ENCODE measurements at regions not wholly inside any gene's neighbourhood (a gene's known extent, or its start where the extent isn't known, plus 50 kb on each side); places are given as distances from the start of the nearest gene placed in this dataset.
"Not testable (repeated sequence)": the region's sequence is repeated elsewhere in the genome, so short reads cannot be mapped to it uniquely, and the experiment has no call there.

GRCh38 chr7:68813551-68814080, 784.7 kb upstream of the AUTS2 start:
- DNase-seq, result no peak

- DNase-seq, result no peak
Observed at GRCh38 chr7:68816491-68816890, 781.8 kb upstream of the AUTS2 start.

- DNase-seq, result no peak
Observed at GRCh38 chr7:68820321-68820720, 778.0 kb upstream of the AUTS2 start.

DNA sequence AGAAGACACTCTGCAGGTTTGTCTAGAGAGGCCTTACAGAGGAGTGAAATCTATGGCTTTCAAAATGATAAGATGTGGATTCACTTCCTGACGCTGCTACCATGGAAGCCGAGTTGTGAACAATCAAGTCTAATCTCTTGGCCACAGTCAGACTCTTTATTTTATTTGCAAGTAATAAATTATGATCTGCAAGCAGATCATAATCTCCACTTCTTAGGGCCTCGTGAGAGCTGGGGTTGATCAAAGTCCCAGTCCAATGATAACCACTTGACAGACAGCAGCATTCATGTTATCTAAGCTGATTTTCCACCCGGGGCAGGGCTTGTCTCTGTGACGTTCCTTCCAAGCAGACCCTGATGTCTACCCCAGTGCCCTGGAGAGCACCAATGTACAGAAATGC, 776.4 kb upstream of the AUTS2 start:
- no peak for DNase-seq

DNA sequence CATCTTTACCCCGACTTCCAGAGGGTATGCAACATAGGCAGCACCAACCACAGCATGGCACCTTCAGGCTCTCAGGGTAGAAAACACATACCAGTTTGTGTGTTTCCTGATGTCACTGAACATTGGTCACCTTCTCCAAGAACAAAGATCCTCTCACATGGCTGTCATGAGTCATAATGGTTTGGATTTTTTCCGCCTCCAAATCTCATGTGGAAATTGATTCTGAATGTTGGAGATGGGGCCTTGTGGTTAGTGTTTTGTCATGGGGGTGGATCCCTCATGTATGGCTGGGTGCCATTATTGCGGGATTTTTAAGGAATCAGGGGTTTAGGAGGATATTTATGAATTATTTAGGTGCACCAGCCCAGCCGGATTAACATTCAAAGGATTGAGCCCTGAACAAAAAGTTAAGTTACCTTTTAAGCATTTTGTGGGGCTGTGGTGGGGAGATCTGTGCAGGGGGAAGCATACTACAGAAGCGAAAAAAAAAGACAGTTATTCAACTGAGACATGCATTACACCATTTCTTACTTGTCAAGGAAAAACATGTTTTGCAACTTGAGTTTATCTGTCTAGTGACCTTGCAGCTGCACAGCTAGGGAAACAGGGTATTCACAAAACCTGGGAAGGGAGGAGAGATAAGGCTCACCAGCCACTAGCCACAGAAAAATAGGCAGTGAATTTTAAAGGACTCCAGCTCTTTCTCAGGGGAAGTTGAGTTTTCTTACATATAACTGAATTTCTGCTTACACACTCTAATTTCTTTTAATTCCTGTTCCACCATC, 774.1 kb upstream of the AUTS2 start:
- no peak for DNase-seq

DNA sequence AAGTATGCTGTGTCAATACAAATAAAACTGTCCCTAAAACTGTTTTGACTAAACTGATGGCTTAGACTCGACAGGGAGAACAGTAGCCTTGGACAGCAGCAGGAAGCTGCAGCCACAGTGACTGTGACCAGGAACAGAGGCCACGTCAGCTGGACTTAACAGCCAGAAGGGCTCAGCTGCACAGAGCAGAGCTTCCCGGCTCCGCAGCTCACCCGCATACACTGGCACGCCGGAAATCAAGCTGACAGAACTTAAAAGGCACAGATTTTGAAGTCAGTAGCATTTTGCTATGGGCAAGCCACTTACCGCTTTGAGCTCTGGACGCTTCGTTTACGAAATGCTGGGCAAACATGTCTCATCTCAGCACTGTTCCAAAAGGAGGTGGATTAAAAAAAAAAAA, 769.7 kb upstream of the AUTS2 start:
- no peak for DNase-seq

GRCh38 chr7:68833422-68833821, 764.9 kb upstream of the AUTS2 start:
- no peak for DNase-seq

- no peak for DNase-seq
Observed at GRCh38 chr7:68839014-68839413, 759.3 kb upstream of the AUTS2 start.

DNA sequence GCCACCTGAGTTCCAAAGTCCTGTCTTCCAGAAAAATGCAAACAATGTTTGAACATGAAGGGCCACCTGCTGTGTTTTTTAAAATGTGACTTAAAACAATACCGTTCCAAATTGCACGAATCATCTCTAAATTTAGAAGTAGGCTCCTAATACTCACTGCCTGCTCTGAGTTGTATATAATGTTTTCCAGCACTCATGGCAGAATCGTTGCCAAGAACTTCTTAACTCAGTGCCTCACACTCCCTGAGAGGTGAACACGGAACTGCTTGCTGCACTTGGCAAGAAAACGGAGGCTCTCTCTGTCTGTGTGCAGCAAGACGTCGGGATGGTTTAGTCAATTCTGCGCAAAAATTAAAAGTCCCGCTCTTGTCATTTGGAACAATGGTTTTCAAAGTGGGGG, 757.3 kb upstream of the AUTS2 start:
- no peak for DNase-seq

DNA sequence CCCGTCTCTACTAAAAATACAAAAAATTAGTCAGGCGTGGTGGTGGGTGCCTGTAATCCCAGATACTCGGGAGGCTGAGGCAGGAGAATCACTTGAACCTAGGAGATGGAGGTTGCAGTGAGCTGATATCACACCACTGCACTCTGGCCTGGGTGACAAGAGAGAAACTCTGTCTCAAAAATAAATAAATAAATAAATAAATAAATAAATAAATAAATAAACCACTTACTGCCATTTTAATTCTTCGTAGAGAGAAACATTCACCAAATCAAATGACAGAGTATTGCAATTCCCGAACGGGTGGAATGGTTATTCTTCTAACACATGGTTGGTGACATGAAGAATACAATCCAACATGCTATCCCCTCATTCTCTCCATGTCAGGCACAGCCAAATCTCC, 754.3 kb upstream of the AUTS2 start:
- DNase-seq, result not testable (repeated sequence)

DNA sequence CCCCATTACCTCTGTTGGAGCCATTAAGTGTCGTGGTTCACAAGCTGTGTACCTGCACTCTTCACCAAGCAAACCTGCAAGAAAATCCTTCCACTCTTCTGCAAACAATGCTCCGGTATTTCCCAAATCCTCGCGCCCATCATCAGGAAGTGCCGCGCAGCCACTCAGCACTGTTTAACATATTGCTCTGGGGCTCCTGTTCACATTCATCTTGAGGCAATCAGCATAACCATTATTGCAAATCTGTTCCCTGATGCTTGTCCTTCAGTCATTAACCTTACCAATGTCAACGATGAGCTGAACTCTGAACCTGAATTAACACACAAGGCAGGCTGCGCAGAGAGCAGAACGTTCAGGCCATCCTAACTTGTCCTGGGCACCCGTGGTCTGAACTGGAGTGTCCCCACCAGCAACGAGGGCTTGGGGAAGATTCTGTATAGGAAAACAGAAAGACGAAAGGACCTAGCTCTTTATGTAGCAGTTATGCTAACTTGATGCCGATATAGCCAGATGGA, 751.4 kb upstream of the AUTS2 start:
- no peak for DNase-seq

DNA sequence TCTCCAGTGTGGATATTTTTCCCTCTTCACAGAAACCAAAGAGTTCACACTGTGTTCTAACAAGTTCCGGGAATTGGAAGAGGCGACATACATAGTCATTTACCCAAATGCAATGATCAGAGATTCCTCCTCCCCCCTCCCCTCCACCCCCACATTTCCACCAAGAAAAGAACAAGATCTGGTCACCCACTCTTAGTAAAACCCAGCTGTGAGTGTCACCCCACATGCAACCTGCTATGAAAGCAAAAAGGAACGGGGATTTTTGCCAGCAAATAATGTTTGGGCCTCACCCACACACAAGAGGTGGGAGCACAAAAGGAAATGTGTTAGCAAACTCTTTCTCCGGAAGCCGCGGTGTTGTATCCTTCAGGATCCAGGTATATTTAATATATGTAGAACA, 745.0 kb upstream of the AUTS2 start:
- DNase-seq, result no peak

DNA sequence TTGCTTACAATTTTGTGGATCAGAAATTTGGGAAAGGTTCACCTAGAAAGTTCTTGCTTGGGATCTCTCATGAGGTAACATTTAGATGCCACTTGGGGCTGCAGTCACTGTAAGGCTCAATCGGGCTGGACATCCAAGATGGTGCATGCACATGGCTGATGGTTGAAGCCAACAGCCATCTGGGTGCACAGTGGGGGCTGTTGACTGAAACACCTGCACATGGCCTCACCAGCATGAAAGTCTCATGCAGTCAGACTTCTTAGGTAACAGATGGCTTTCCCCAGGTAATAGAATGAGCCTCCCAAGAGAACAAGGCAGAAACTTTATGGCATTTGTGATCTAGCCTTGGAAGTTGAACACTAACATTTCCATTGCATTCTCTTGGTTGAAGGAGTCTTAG, 740.7 kb upstream of the AUTS2 start:
- no peak for DNase-seq

DNA sequence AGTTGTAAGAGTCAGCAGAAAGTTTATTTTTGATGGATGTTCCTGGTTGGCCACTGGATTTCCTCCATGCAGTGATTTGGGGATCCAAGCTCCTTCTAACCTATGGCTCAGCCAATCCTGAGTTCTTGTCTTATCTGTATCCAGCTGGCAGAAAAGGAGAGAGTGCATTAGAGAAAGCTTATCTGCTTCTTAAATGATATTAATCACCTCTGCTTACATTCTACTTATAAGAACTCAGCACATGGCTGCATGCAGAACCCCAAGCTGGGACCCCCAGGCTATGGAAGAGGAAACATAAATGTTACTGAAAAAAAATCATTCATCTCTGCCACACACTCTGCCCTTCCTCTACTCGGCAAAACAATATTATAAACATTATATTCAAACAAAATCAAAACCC, 739.8 kb upstream of the AUTS2 start:
- no peak for DNase-seq

DNA sequence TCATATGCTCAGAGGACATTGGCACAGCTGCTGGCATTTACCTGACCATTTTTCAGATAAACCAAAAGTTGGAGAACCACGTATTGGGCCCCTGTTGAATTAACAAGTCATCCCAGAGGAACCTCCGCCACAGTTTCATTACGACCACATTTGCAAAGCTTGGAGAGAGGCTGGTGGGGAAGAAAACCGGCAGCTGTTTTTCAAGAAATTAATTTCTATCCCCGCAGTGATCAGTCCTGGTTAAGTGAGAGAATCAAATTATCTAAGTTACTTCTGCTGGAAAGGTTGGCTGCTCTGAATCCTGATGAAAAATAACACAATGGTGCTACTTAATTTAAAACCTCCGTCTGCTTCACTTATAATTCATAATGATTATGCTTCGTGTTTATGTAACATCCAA, 737.1 kb upstream of the AUTS2 start:
- no peak for DNase-seq

DNA sequence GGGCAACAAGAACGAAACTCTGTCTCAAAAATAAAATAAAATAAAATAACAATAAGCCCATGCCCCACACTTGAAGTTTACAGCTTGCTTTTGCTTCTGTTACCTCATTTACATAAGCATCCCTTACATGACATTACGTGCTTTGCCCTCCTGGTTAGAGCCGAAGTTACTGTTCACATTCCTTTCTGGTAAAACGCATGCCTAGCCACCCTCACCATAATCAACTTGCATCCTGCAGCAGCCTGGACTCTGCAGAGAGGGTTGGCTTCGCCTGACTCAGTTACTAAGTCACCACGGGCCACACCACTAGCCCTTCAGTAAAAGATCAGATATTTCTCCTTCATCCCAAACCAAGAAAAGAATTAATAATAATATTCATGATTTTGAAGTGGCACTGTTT, 736.0 kb upstream of the AUTS2 start:
- no peak for DNase-seq

DNA sequence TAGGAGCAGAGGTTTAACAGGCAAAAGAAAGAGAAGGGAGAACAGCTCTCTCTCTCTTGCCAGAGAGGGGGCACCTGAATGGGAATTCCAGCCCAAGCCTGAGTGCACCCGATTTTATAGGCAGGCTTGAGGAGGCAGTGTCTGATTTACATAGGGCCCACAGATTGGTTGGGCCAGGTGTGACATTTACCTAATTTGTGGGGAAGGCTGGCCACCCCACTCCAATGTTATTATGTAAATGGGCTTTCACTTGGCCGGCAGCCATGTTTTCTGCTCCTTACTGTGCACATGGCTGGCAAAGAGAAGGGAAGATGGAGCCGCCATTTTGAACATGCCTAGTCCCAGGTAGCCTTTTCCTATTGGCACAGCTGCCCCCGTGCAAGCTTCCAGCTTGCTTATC, 735.5 kb upstream of the AUTS2 start:
- no peak for DNase-seq

GRCh38 chr7:68865351-68866199, 732.7 kb upstream of the AUTS2 start:
- no peak for DNase-seq

DNA sequence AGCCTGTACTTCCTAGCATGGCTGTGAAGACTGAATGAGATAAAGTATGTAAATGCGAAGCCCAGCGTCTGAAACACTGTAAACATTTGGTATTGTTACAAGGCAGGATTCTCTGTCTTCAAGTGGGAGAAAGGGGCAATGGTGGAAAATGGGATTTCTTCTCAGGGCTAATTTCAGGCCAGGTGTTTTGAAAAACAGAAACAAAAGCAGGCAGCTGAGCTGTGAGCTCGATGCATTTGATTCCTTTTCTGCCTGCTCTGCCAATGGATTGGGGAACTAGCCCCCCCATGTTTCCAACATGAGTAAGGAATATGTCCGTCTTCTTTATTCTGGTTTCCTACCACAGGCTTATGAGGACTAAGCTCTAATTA, 732.1 kb upstream of the AUTS2 start:
- no peak for DNase-seq

DNA sequence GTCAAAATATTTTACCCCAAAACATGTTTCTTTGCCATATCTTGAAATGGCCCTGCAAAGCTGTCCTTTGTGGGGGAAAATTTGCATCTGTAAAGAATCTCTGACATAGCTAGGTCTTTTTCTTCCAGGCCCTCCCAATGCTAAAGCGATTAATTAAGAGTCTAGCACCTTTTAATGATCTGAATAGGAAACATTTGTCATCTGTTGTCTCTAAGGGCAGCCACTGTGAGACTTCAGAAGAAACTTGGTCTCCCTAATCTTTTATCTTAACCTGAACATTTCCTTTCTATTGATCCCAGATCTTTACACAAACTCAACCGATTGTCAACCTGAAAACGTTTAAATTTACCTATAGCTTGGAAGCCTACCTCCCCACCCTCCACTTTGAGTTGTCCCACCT, 731.6 kb upstream of the AUTS2 start:
- not testable (repeated sequence) for DNase-seq

DNA sequence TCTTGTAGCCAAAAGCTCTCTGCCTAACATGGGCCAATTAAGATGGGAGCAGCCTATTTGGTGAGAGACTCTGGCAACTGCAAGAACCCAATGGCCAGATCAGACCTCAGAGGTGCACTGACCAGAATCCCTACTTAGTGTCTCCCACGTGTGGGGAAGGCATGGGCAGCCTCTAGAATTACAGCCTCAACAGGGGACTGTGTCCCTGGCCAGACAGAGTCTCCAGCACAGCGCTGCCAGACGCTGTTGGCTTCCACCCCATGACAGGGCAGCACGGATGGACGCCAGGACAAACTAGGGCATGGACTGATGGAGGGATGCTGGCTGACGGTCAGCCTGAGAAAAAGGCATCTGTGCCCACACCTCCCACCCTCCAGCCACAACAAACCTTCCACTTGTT, 729.3 kb upstream of the AUTS2 start:
- DNase-seq, result no peak

DNA sequence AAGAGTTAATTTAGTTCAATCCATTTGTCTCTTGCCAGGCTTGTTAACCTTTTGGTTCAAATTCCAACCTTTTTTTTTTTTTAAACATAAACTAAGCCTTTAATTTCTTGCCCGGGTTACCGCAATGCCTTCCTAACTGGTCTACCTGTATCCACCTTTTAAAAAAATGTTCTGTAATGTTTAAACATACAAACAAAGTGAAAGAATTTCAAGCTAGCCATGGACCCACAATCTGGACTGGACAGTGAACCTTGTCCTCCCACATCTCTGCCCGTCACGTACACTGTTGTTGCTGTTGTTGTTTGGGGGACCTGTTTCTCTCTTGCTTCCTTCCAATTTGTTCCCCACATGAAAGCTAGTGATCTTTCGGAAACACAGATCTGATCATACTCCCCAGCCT, 724.7 kb upstream of the AUTS2 start:
- DNase-seq, result no peak

GRCh38 chr7:68875857-68876256, 722.4 kb upstream of the AUTS2 start:
- no peak for DNase-seq

DNA sequence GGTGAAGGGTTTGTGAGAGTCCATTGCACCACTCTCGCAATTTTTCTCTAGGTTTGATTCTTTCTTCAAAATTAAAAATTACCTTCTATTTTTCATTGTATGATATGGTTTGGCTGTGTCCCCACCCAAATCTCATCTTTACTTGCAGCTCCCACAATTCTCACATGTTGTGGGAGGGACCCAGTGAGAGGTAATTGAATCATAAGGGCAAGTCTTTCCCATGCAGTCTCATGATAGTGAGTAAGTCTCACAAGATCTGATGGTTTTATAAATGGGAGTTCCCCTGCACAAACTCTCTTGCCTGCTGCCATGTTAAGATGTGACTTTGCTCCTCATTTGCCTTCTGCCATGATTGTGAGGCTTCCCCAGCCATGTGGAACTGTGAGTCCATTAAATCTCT, 711.2 kb upstream of the AUTS2 start:
- DNase-seq, result not testable (repeated sequence)

Measured in effector CD4-positive, alpha-beta T cell (primary cell).